Esophagus muscularis mucosa (tissue), 4 donors: ENCODE measurements at regions not wholly inside any gene's neighbourhood (a gene's known extent, or its start where the extent isn't known, plus 50 kb on each side); places are given as distances from the start of the nearest gene placed in this dataset.
"Not testable (repeated sequence)": the region's sequence is repeated elsewhere in the genome, so short reads cannot be mapped to it uniquely, and the experiment has no call there.

ENCODE experiments used
- DNase-seq: peaks from one replicate; pipeline ENCODE4 v3.0.0-alpha.2; 2017; ENCODE audit errors: extremely low spot score
- H3K27ac ChIP-seq, 4 donors: fragments of 200-600 bp; sonication (generic); replicated peaks in 1 of 4; 1 replicate in 3 of 4; 2 replicates in 1 of 4; pipeline ENCODE4 v1.5.1; 2016 to 2019; ENCODE audit warnings: mild to moderate bottlenecking in 1 of 4
- H3K27me3 ChIP-seq, 4 donors: fragments of 200-600 bp; sonication (generic); one replicate each; pipeline versions ENCODE4 v1.5.1 to v1.6.0; 2016 to 2019
- H3K36me3 ChIP-seq, 4 donors: fragments of 200-600 bp; sonication (generic); one replicate each; pipeline ENCODE4 v1.5.1; 2016 to 2019
- H3K4me1 ChIP-seq, 4 donors: fragments of 200-600 bp; sonication (generic); one replicate each; pipeline ENCODE4 v1.5.1; 2016 to 2019
- H3K4me3 ChIP-seq, 4 donors: fragments of 200-600 bp; sonication (generic); 1 replicate in 2 of 4; 2 replicates in 2 of 4; pipeline ENCODE4 v1.5.1; 2016 to 2019; ENCODE audit warnings: mild to moderate bottlenecking in 4 of 4, moderate library complexity in 1 of 4
- H3K9me3 ChIP-seq, 4 donors: fragments of 200-600 bp; sonication (generic); 1 replicate in 3 of 4; 2 replicates in 1 of 4; pipeline ENCODE4 v1.5.1; 2016 to 2019
- CTCF ChIP-seq, 3 experiments: fragments of 200-600 bp in 2 of 3; fragments of 450-650 bp in 1 of 3; sonication (generic) in 2 of 3; IDR thresholded peaks; one replicate each; pipeline ENCODE4 v1.5.1; 2017 to 2019; ENCODE audit warnings: antibody characterized with exemption in 3 of 3, mild to moderate bottlenecking in 2 of 3, moderate library complexity in 1 of 3
- EP300 ChIP-seq: sonication (generic); formaldehyde crosslinking; IDR thresholded peaks from one replicate; pipeline ENCODE4 v1.6.1; 2017; ENCODE audit warnings: antibody characterized with exemption
- POLR2A ChIP-seq: fragments of 450-650 bp; IDR thresholded peaks from one replicate; pipeline ENCODE4 v1.6.1; 2017; ENCODE audit warnings: antibody characterized with exemption, moderate library complexity, mild to moderate bottlenecking, low read depth
- POLR2AphosphoS5 ChIP-seq, 2 donors: sonication (generic); formaldehyde crosslinking; IDR thresholded peaks; one replicate each; pipeline ENCODE4 v1.6.1; 2017; ENCODE audit warnings: antibody characterized with exemption in 2 of 2
- WGBS: methylation state at CpG from one replicate; pipeline ENCODE4 v1.1.5; 2018; 5-methylcytosine and 5-hydroxymethylcytosine counted together
- intact Hi-C: fragments of 100-400 bp; cut with DNase I; formaldehyde crosslinking; loops from one replicate; pipeline ENCODE4 v1.15.1; 2023

GRCh38 chr6:74409447-74409846 is 713.4 kb downstream of the CD109 start:
- WGBS: 0% methylated on average over 1 of the region's 1 CpG
- Histone ChIP-seq H3K4me3 (no peak overlapping the region), H3K27me3 (no peaks in the 10 kb centered on the region), H3K36me3 (no peaks in the 10 kb centered on the region), H3K27ac (peak overlapping the region in 1 of 4 donors; percentile 17), H3K9me3 (no peaks in the 10 kb centered on the region), H3K4me1 (peaks cover 0 to 9% (median 0%) of the 10 kb centered on the region in 4 donors)
- intact Hi-C loops: loop anchor here (2.0 to 5.0 kb wide), 2 partner anchors 583 to 797 kb away; partner anchors contain the start of gene COL12A1
- TF ChIP-seq EP300: no peak
- peak; percentile 62 to 69 (median 63) for TF ChIP-seq CTCF (IDR thresholded peaks at IDR 0.05)
- no peak for DNase-seq

GRCh38 chr6:74408844-74409243 is 712.8 kb downstream of the CD109 start:
- 32% methylated on average over 1 of the region's 1 CpG for WGBS
- Histone ChIP-seq H3K4me1 (peaks cover 0 to 12% (median 0%) of the 10 kb centered on the region in 4 donors), H3K4me3 (no peak overlapping the region), H3K9me3 (no peaks in the 10 kb centered on the region), H3K36me3 (no peaks in the 10 kb centered on the region), H3K27me3 (no peaks in the 10 kb centered on the region), H3K27ac (peak overlapping the region in 1 of 4 donors; percentile 17)
- intact Hi-C loops: loop anchor here (2.0 to 5.0 kb wide), 2 partner anchors 583 to 798 kb away; partner anchors contain the start of gene COL12A1
- TF ChIP-seq POLR2A: no peak
- no peak for TF ChIP-seq EP300
- TF ChIP-seq POLR2AphosphoS5 (IDR thresholded peaks at IDR 0.05): no peak
- DNase-seq: no peak

GRCh38 chr6:74404366-74404765 is 708.4 kb downstream of the CD109 start:
- no peak for TF ChIP-seq CTCF (IDR thresholded peaks at IDR 0.05)
- TF ChIP-seq EP300: no peak
- no peak for TF ChIP-seq POLR2A
- TF ChIP-seq POLR2AphosphoS5 (IDR thresholded peaks at IDR 0.05): no peak
- H3K27me3 ChIP-seq: no peaks in the 10 kb centered on the region
- no peak overlapping the region for H3K4me3 ChIP-seq
- 28% methylated on average over 2 of the region's 2 CpGs for WGBS
- no peaks in the 10 kb centered on the region for H3K9me3 ChIP-seq
- intact Hi-C loops: no loop called here
- H3K27ac ChIP-seq: no peak overlapping the region
- peaks cover 0 to 12% (median 0%) of the 10 kb centered on the region in 4 donors for H3K4me1 ChIP-seq
- DNase-seq: no peak
- H3K36me3 ChIP-seq: no peaks in the 10 kb centered on the region

GRCh38 chr6:74402781-74403180 is 706.8 kb downstream of the CD109 start:
- H3K9me3 ChIP-seq: no peaks in the 10 kb centered on the region

GRCh38 chr6:74378437-74378836 is 682.4 kb downstream of the CD109 start:
- H3K27me3 ChIP-seq, DNase-seq, H3K27ac ChIP-seq, H3K36me3 ChIP-seq, H3K4me3 ChIP-seq, intact Hi-C loops, H3K9me3 ChIP-seq, H3K4me1 ChIP-seq: not testable (repeated sequence)
- 91% methylated on average over 10 of the region's 10 CpGs for WGBS

More at GRCh38 chr6:74402781-74403180, 706.8 kb downstream of the CD109 start:
- H3K27me3 ChIP-seq: no peaks in the 10 kb centered on the region
- H3K36me3 ChIP-seq: no peaks in the 10 kb centered on the region
- H3K27ac ChIP-seq: no peak overlapping the region
- intact Hi-C loops: no loop called here
- H3K4me3 ChIP-seq: no peak overlapping the region
- DNase-seq: no peak
- H3K4me1 ChIP-seq: peaks cover 0 to 6% (median 0%) of the 10 kb centered on the region in 4 donors
- TF ChIP-seq EP300: no peak
- no peak for TF ChIP-seq POLR2AphosphoS5 (IDR thresholded peaks at IDR 0.05)
- TF ChIP-seq POLR2A: no peak
- no peak for TF ChIP-seq CTCF (IDR thresholded peaks at IDR 0.05)

GRCh38 chr6:74369556-74369993 is 673.6 kb downstream of the CD109 start:
- H3K4me1 ChIP-seq: no peaks in the 10 kb centered on the region
- H3K4me3 ChIP-seq: no peak overlapping the region
- H3K27me3 ChIP-seq: no peaks in the 10 kb centered on the region
- intact Hi-C loops: no loop called here
- H3K27ac ChIP-seq: no peak overlapping the region
- H3K36me3 ChIP-seq: no peaks in the 10 kb centered on the region
- no peak for TF ChIP-seq CTCF (IDR thresholded peaks at IDR 0.05)
- no peak for TF ChIP-seq EP300
- no peak for TF ChIP-seq POLR2AphosphoS5 (IDR thresholded peaks at IDR 0.05)
- no peak for TF ChIP-seq POLR2A
- DNase-seq: no peak
- no peaks in the 10 kb centered on the region for H3K9me3 ChIP-seq
